ENCODE measurements at regions not wholly inside any gene's neighbourhood (a gene's known extent, or its start where the extent isn't known, plus 50 kb on each side); places are given as distances from the start of the nearest gene placed in this dataset.

DNA sequence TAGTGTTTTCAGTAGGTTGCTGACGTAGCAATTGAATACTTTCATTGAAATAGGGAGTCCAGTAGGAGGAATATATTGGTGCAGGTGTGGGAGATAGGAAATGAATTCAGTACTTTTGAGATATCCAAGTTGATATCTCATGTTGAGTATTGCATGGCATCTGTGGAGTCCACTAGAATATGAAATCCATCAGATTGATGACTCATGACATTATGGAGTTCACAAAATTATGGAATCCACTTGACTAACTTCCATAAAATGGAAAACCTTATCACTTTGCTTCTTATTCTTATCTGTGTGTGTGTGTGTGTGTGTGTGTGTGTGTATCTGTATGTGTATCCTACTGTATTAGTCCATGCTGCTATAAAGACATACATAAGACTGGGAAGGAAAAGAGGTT, 513.5 kb upstream of the ZEB2 start:
- Histone ChIP-seq H3K27ac (no peak overlapping the region), H3K9me3 (ENCODE audit: severe bottlenecking) (no peaks in the 10 kb centered on the region), H3K36me3 (no peaks in the 10 kb centered on the region), H3K4me3 (ENCODE audit: low read depth, low read length) (no peak overlapping the region), H3K27me3 (ENCODE audit: insufficient read depth, low read depth, severe bottlenecking) (no peaks in the 10 kb centered on the region)
- DNase-seq: no peak
- TF ChIP-seq, protein P1, sequence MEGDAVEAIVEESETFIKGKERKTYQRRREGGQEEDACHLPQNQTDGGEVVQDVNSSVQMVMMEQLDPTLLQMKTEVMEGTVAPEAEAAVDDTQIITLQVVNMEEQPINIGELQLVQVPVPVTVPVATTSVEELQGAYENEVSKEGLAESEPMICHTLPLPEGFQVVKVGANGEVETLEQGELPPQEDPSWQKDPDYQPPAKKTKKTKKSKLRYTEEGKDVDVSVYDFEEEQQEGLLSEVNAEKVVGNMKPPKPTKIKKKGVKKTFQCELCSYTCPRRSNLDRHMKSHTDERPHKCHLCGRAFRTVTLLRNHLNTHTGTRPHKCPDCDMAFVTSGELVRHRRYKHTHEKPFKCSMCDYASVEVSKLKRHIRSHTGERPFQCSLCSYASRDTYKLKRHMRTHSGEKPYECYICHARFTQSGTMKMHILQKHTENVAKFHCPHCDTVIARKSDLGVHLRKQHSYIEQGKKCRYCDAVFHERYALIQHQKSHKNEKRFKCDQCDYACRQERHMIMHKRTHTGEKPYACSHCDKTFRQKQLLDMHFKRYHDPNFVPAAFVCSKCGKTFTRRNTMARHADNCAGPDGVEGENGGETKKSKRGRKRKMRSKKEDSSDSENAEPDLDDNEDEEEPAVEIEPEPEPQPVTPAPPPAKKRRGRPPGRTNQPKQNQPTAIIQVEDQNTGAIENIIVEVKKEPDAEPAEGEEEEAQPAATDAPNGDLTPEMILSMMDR (IDR thresholded peaks at IDR 0.05; ENCODE audit: low read depth, low read length): no peak

DNA sequence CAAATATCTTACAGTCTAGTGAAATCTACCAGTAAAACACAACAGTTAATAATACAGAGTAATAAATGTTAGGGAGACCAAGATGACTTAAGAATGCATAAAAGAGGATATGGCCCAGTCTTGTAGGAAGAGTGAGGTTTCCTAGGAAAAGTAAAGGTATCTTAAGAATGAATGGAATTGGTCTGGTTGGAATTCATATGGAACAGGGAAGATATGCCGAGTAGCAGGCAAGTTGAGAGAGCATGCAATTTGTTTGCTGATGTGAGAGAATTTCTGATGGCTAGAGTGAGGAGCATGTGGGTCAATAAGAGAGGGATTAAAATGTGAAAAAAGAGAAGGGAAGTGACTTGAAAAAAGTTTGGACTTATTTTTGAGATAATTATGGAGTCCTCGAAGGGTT, 512.9 kb upstream of the ZEB2 start:
- no peaks in the 10 kb centered on the region for H3K36me3 ChIP-seq
- no peaks in the 10 kb centered on the region for H3K27me3 ChIP-seq (ENCODE audit: insufficient read depth, low read depth, severe bottlenecking)
- no peak overlapping the region for H3K4me3 ChIP-seq (ENCODE audit: low read depth, low read length)
- no peak overlapping the region for H3K27ac ChIP-seq
- H3K9me3 ChIP-seq (ENCODE audit: severe bottlenecking): no peaks in the 10 kb centered on the region
- TF ChIP-seq, protein P1 (IDR thresholded peaks at IDR 0.05; ENCODE audit: low read depth, low read length): no peak
- no peak for DNase-seq

DNA sequence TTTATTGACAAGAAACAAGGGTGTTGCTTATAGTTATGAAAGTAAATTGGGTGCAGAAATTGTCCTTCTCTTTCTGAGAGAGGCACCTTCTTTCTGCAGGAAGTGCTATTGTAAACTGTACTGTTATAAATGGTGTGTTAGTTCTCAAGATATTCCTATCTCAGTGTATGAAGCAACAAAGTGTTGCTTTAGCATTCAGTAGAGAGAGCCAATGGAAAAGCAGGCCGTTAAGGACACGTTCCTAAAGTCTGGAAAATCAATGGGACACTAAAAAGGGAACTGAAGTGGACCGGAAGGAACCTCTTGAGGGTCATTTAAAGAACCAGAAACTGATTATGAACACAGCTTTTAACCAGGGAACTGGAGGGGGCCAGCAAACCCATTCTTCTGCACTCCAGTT, 510.0 kb upstream of the ZEB2 start:
- Histone ChIP-seq H3K36me3 (no peaks in the 10 kb centered on the region), H3K27ac (no peak overlapping the region), H3K27me3 (ENCODE audit: insufficient read depth, low read depth, severe bottlenecking) (no peaks in the 10 kb centered on the region), H3K9me3 (ENCODE audit: severe bottlenecking) (no peaks in the 10 kb centered on the region), H3K4me3 (ENCODE audit: low read depth, low read length) (no peak overlapping the region)
- TF ChIP-seq, protein P1 (IDR thresholded peaks at IDR 0.05; ENCODE audit: low read depth, low read length): no peak
- no peak for DNase-seq

DNA sequence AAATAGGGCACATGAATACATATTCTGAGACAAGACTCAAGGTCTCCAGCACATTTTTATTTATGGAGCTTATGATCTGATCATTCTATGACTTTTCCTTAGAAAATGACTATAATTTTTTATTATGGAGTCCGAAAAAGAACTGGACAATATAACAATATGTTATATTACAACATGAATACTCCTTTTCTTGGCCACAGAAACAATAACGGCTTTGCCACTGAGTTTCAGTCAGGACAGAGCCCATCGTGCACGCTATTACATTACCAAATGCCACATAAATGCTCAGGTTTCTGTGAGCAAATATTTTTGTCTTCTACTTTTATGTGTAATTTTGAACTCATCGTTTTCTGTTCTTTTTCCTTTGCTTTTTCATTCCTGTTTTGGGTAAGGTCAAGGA, 509.2 kb upstream of the ZEB2 start:
- no peak for DNase-seq
- Histone ChIP-seq H3K4me3 (ENCODE audit: low read depth, low read length) (no peak overlapping the region), H3K27me3 (ENCODE audit: insufficient read depth, low read depth, severe bottlenecking) (no peaks in the 10 kb centered on the region), H3K36me3 (no peaks in the 10 kb centered on the region), H3K9me3 (ENCODE audit: severe bottlenecking) (no peaks in the 10 kb centered on the region), H3K27ac (no peak overlapping the region)
- TF ChIP-seq, protein P1 (IDR thresholded peaks at IDR 0.05; ENCODE audit: low read depth, low read length): no peak

DNA sequence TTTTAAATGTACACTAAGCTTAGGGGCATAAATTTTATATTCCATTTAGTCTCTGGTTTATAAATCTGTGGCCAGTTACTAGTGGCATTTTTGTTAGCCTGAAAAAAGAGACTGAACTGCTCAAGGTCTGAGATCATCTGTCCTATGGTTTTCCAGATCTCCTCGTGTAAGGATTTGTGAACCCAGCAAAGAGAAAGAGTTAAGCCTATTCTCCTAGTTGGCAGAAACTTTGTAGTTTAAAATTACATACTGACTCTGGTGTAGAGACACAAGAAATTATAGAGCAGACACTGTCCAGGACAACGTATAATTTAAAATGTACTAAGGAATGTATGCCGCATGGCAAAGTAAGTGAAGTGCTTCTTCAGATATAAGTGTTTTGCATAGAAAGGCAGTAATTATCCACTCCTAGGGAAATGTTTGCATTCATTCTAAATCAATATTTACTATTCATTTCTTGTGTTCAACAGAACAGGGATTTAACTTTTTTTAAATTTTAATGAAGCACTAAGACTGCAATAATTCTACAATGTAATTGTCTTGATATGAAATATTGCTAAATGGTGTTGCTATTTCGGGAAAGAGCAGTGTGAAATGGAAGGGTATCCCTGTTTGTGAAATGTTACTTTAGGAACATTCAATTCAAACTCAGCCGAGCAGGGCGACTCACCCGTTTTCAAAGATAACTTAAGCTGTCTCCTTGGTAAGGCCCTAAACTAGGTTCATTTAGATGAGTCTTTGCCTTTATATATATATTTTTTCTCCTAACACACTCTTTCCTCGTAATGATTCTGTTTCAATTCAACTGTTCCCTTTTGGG, 508.4 kb upstream of the ZEB2 start:
- H3K27ac ChIP-seq: no peak overlapping the region
- DNase-seq: no peak
- H3K4me3 ChIP-seq (ENCODE audit: low read depth, low read length): no peak overlapping the region
- TF ChIP-seq, protein P1 (IDR thresholded peaks at IDR 0.05; ENCODE audit: low read depth, low read length): no peak
- no peaks in the 10 kb centered on the region for H3K9me3 ChIP-seq (ENCODE audit: severe bottlenecking)
- no peaks in the 10 kb centered on the region for H3K27me3 ChIP-seq (ENCODE audit: insufficient read depth, low read depth, severe bottlenecking)
- no peaks in the 10 kb centered on the region for H3K36me3 ChIP-seq

Measured in WERI-Rb-1 (cell line).